ENCODE measurements at regions not wholly inside any gene's neighbourhood (a gene's known extent, or its start where the extent isn't known, plus 50 kb on each side); places are given as distances from the start of the nearest gene placed in this dataset.
"Not testable (repeated sequence)": the region's sequence is repeated elsewhere in the genome, so short reads cannot be mapped to it uniquely, and the experiment has no call there.

DNA sequence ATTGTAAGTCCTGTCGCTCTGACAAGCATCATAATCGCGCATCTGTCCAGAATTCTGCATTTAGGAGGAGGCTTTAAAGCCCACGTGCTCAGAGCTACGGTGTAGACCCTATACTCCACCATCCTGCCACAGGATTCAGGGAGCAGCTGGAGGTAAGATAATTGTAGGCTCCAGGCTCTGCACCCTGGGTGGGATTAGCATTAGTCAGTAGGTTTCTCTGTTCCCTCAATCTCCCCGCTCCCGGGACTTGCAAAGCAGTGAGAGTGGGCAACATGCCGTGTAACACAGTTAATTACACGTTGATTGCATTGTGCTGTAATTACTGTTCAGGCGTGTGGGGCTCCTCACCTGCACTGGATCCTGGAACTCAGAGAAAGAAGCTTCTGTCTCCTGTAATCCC is 89.3 kb upstream of the CUX1 start:
- no peaks in the 10 kb centered on the region for H3K27me3 ChIP-seq (ENCODE audit: control insufficient read depth in 1 of 2, insufficient read depth in 2 of 2, low read length in 2 of 2)
- no peak overlapping the region for H3K4me3 ChIP-seq (ENCODE audit: low read length in 2 of 2)
- H3K36me3 ChIP-seq (ENCODE audit: control insufficient read depth in 2 of 2, insufficient read depth in 2 of 2, low read length in 2 of 2): no peaks in the 10 kb centered on the region
- no peaks in the 10 kb centered on the region for H3K4me1 ChIP-seq (ENCODE audit: control insufficient read depth, insufficient read depth, low read length)
- H3K27ac ChIP-seq (ENCODE audit: low read length): no peak overlapping the region
- H3K9me3 ChIP-seq (ENCODE audit: control insufficient read depth in 2 of 2, low read length in 2 of 2): peaks cover 0 to 2% of the 10 kb centered on the region in 2 donors
- no peak overlapping the region for H3K9ac ChIP-seq (ENCODE audit: low read length in 2 of 2)

DNA sequence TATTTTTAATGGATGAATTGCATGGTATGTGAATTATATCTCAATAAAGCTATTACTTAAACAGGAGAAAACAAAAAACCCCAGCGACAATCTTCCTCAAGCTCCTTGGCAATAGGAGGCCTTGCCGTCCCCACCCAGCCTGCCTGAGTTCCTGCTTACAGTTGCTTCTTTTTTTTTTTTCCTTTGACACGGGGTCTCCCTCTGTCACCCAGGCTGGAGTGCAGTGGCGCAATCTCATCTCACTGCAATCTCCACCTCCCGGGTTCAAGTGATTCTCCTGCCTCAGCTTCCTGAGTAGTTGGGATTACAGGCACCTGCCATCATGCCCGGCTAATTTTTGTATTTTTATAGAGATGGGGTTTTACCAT is 88.6 kb upstream of the CUX1 start:
- H3K27ac ChIP-seq (ENCODE audit: low read length); H3K9me3 ChIP-seq (ENCODE audit: control insufficient read depth in 2 of 2, low read length in 2 of 2); H3K27me3 ChIP-seq (ENCODE audit: control insufficient read depth in 1 of 2, insufficient read depth in 2 of 2, low read length in 2 of 2); H3K4me1 ChIP-seq (ENCODE audit: control insufficient read depth, insufficient read depth, low read length); H3K9ac ChIP-seq (ENCODE audit: low read length in 2 of 2); H3K4me3 ChIP-seq (ENCODE audit: low read length in 2 of 2); H3K36me3 ChIP-seq (ENCODE audit: control insufficient read depth in 2 of 2, insufficient read depth in 2 of 2, low read length in 2 of 2): not testable (repeated sequence)

DNA sequence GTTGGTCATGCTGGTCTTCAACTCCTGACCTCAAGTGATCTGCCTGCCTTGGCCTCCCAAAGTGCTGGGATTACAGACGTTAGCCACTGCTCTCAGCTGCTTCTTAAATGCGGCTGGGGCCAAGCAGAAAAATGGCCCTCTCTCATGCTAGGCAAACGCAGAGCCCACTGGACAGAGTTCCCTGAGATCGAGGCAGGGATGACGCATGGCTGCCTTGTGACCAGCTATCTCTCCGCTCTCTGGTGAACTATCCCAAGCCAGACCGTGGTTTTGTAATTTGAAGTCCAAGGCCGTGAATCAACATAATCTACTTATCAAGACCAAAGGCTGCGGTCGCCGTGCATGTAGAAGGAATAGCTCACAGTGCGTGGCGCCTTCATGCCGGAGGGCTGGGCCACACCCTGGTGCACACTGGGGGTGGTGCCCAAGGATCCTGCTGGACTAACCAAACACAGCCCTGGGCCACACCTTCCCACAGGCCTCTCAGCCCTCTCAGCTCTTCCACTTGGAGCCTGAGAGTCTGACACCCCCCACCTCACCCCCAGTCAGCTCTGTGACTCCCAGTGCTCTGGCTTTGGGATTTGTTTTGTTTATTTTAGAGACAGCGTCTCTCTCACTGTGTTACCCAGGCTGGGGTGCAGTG is 88.1 kb upstream of the CUX1 start:
- Histone ChIP-seq H3K27me3 (ENCODE audit: control insufficient read depth in 1 of 2, insufficient read depth in 2 of 2, low read length in 2 of 2) (no peaks in the 10 kb centered on the region), H3K4me1 (ENCODE audit: control insufficient read depth, insufficient read depth, low read length) (peaks cover 9% of the 10 kb centered on the region), H3K9me3 (ENCODE audit: control insufficient read depth in 2 of 2, low read length in 2 of 2) (no peaks in the 10 kb centered on the region), H3K4me3 (ENCODE audit: low read length in 2 of 2) (no peak overlapping the region), H3K36me3 (ENCODE audit: control insufficient read depth in 2 of 2, insufficient read depth in 2 of 2, low read length in 2 of 2) (no peaks in the 10 kb centered on the region), H3K27ac (ENCODE audit: low read length) (no peak overlapping the region), H3K9ac (ENCODE audit: low read length in 2 of 2) (no peak overlapping the region)

GRCh38 chr7:101731502-101732084 is 85.8 kb upstream of the CUX1 start:
- Histone ChIP-seq H3K9ac (ENCODE audit: low read length in 2 of 2) (no peak overlapping the region), H3K36me3 (ENCODE audit: control insufficient read depth in 2 of 2, insufficient read depth in 2 of 2, low read length in 2 of 2) (no peaks in the 10 kb centered on the region), H3K4me1 (ENCODE audit: control insufficient read depth, insufficient read depth, low read length) (peaks cover 9% of the 10 kb centered on the region), H3K9me3 (ENCODE audit: control insufficient read depth in 2 of 2, low read length in 2 of 2) (no peaks in the 10 kb centered on the region), H3K27me3 (ENCODE audit: control insufficient read depth in 1 of 2, insufficient read depth in 2 of 2, low read length in 2 of 2) (no peaks in the 10 kb centered on the region), H3K4me3 (ENCODE audit: low read length in 2 of 2) (no peak overlapping the region), H3K27ac (ENCODE audit: low read length) (no peak overlapping the region)

GRCh38 chr7:101733713-101734475 is 83.5 kb upstream of the CUX1 start:
- H3K9me3 ChIP-seq (ENCODE audit: control insufficient read depth in 2 of 2, low read length in 2 of 2): no peaks in the 10 kb centered on the region
- peak overlapping the region; percentile 32 to 51 for H3K9ac ChIP-seq (ENCODE audit: low read length in 2 of 2)
- H3K4me3 ChIP-seq (ENCODE audit: low read length in 2 of 2): peak overlapping the region; percentile 62 to 67

GRCh38 chr7:101736084-101736483 is 81.3 kb upstream of the CUX1 start:
- Histone ChIP-seq H3K9me3 (ENCODE audit: control insufficient read depth in 2 of 2, low read length in 2 of 2) (no peaks in the 10 kb centered on the region), H3K27ac (ENCODE audit: low read length) (no peak overlapping the region), H3K4me3 (ENCODE audit: low read length in 2 of 2) (no peak overlapping the region), H3K9ac (ENCODE audit: low read length in 2 of 2) (no peak overlapping the region), H3K4me1 (ENCODE audit: control insufficient read depth, insufficient read depth, low read length) (peaks cover 9% of the 10 kb centered on the region), H3K27me3 (ENCODE audit: control insufficient read depth in 1 of 2, insufficient read depth in 2 of 2, low read length in 2 of 2) (no peaks in the 10 kb centered on the region), H3K36me3 (ENCODE audit: control insufficient read depth in 2 of 2, insufficient read depth in 2 of 2, low read length in 2 of 2) (no peaks in the 10 kb centered on the region)

More at GRCh38 chr7:101733713-101734475, 83.5 kb upstream of the CUX1 start:
- peaks cover 9% of the 10 kb centered on the region for H3K4me1 ChIP-seq (ENCODE audit: control insufficient read depth, insufficient read depth, low read length)
- H3K36me3 ChIP-seq (ENCODE audit: control insufficient read depth in 2 of 2, insufficient read depth in 2 of 2, low read length in 2 of 2): no peaks in the 10 kb centered on the region
- H3K27ac ChIP-seq (ENCODE audit: low read length): no peak overlapping the region
- no peaks in the 10 kb centered on the region for H3K27me3 ChIP-seq (ENCODE audit: control insufficient read depth in 1 of 2, insufficient read depth in 2 of 2, low read length in 2 of 2)

DNA sequence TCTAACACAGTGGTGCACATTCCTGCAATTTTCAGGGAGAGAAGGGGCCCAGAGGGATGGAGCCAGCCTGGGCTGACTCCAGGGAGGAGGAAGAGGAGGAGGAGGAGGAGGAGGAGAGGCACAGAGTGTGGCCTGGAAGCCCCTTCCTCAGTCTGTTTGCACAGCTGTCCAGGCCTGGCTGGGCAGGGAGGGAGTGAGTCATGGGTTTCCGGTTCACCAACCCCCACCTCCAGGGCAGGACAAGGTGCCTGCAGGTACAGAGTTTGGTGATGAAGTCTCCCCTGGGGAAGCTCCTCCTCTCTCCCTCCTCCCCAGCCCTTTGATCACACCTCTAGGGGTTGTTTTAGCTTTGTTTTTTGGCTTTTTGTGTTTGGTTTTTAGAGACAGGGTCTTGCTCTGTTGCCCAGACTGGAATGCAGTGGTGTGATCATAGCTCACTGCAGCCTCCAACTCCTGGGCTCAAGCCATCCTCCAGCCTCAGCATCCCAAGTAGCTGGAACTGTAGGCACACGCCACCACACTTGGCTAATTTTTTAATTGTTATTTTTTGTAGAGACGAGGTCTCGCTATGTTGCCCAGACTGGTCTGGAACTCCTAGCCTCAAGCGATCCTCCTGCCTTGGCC is 77.5 kb upstream of the CUX1 start:
- peaks cover 3% of the 10 kb centered on the region for H3K4me1 ChIP-seq (ENCODE audit: control insufficient read depth, insufficient read depth, low read length)
- H3K27me3 ChIP-seq (ENCODE audit: control insufficient read depth in 1 of 2, insufficient read depth in 2 of 2, low read length in 2 of 2): peaks cover 0 to 5% of the 10 kb centered on the region in 2 donors
- H3K27ac ChIP-seq (ENCODE audit: low read length): no peak overlapping the region
- no peak overlapping the region for H3K4me3 ChIP-seq (ENCODE audit: low read length in 2 of 2)
- no peaks in the 10 kb centered on the region for H3K9me3 ChIP-seq (ENCODE audit: control insufficient read depth in 2 of 2, low read length in 2 of 2)
- H3K36me3 ChIP-seq (ENCODE audit: control insufficient read depth in 2 of 2, insufficient read depth in 2 of 2, low read length in 2 of 2): no peaks in the 10 kb centered on the region
- H3K9ac ChIP-seq (ENCODE audit: low read length in 2 of 2): no peak overlapping the region

- Histone ChIP-seq H3K4me3 (ENCODE audit: low read length in 2 of 2) (no peak overlapping the region), H3K4me1 (ENCODE audit: control insufficient read depth, insufficient read depth, low read length) (peaks cover 3% of the 10 kb centered on the region), H3K27ac (ENCODE audit: low read length) (no peak overlapping the region), H3K9ac (ENCODE audit: low read length in 2 of 2) (no peak overlapping the region), H3K27me3 (ENCODE audit: control insufficient read depth in 1 of 2, insufficient read depth in 2 of 2, low read length in 2 of 2) (peaks cover 0 to 5% of the 10 kb centered on the region in 2 donors), H3K9me3 (ENCODE audit: control insufficient read depth in 2 of 2, low read length in 2 of 2) (no peaks in the 10 kb centered on the region), H3K36me3 (ENCODE audit: control insufficient read depth in 2 of 2, insufficient read depth in 2 of 2, low read length in 2 of 2) (no peaks in the 10 kb centered on the region)
These were observed 76.3 kb upstream of the CUX1 start for GRCh38 chr7:101740981-101741725.

- no peak overlapping the region for H3K9ac ChIP-seq (ENCODE audit: low read length in 2 of 2)
- no peak overlapping the region for H3K27ac ChIP-seq (ENCODE audit: low read length)
- peaks cover 5 to 6% of the 10 kb centered on the region in 2 donors for H3K27me3 ChIP-seq (ENCODE audit: control insufficient read depth in 1 of 2, insufficient read depth in 2 of 2, low read length in 2 of 2)
- peaks cover 3% of the 10 kb centered on the region for H3K4me1 ChIP-seq (ENCODE audit: control insufficient read depth, insufficient read depth, low read length)
- H3K4me3 ChIP-seq (ENCODE audit: low read length in 2 of 2): peak overlapping the region; percentile 66 to 77
- no peaks in the 10 kb centered on the region for H3K36me3 ChIP-seq (ENCODE audit: control insufficient read depth in 2 of 2, insufficient read depth in 2 of 2, low read length in 2 of 2)
- H3K9me3 ChIP-seq (ENCODE audit: control insufficient read depth in 2 of 2, low read length in 2 of 2): no peaks in the 10 kb centered on the region
These were observed 74.0 kb upstream of the CUX1 start for GRCh38 chr7:101743241-101743994.

DNA sequence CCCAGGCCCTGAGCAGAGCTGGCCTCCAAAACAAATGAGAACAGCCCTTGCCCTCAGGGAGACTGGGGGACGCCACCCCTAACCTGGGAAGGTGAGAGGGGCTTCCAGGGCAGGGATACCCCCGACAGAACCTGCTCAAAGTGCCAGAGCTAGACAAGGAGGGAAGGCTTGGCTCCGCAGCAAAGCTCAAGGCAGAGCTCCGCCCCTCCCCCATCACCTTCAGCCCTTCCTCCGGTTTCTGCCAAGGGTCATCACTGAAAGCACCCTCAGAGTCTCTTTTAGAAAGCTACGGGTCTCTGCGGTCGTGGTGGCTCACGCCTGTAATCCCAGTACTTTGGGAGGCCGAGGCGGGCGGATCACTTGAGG is 73.4 kb upstream of the CUX1 start:
- Histone ChIP-seq H3K27ac (ENCODE audit: low read length) (no peak overlapping the region), H3K9me3 (ENCODE audit: control insufficient read depth in 2 of 2, low read length in 2 of 2) (no peaks in the 10 kb centered on the region), H3K4me1 (ENCODE audit: control insufficient read depth, insufficient read depth, low read length) (peaks cover 3% of the 10 kb centered on the region), H3K9ac (ENCODE audit: low read length in 2 of 2) (no peak overlapping the region), H3K4me3 (ENCODE audit: low read length in 2 of 2) (peak overlapping the region in 1 of 2 donors; percentile 77), H3K27me3 (ENCODE audit: control insufficient read depth in 1 of 2, insufficient read depth in 2 of 2, low read length in 2 of 2) (peaks cover 5 to 6% of the 10 kb centered on the region in 2 donors), H3K36me3 (ENCODE audit: control insufficient read depth in 2 of 2, insufficient read depth in 2 of 2, low read length in 2 of 2) (no peaks in the 10 kb centered on the region)

Data from stomach smooth muscle (tissue), 2 donors.